ENCODE measurements at regions not wholly inside any gene's neighbourhood (a gene's known extent, or its start where the extent isn't known, plus 50 kb on each side); places are given as distances from the start of the nearest gene placed in this dataset.

DNA sequence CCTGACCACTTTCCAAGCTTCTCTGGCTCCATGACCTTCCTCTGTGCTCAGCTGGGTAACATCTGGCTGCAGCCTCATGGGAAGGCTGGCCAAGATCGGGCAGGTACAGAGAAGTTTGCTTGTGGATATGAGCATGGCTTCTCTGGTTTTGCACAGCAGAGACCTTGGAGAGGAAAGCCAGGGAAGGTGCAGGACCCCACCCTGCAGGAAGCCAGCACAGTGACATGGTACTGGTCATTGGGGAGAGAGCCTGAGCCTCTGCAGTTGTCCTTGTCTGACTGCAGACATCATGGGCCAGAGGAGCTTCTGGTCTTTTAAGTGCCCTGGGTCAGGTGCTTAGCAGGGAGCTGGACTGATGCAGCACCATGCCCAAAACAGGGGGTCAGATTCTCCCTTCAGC is 70.6 kb upstream of the LEP start:
- BruUV-seq (replicated peaks), result no TSS peak
- no peak overlapping the region for H3K9ac ChIP-seq (ENCODE audit: insufficient read depth, low read depth, low read length)
- DNase-seq (ENCODE audit: low spot score) (no peak), ATAC-seq (no peak), FAIRE-seq (no peak)
- WGBS (ENCODE audit: low lambda C conversion rate), result 0% methylated on average over 1 of the region's 1 CpG
- CTCF ChIA-PET (ENCODE audit: low intra/inter-chr PET ratio, low total read pairs), result no interaction called here
- H3K4me2 ChIP-seq (ENCODE audit: low read depth, low read length), result no peak overlapping the region
- H3K4me1 ChIP-seq (ENCODE audit: insufficient read depth, low read length), result no peaks in the 10 kb centered on the region
- in situ Hi-C loops (cut with HindIII; ENCODE audit: extremely low pct_ligation_motif_present, low pct_unique_long_range_greater_than_20kb), result no loop called here
- no peak overlapping the region for H2AFZ ChIP-seq (ENCODE audit: low read length)
- intact Hi-C loops (cut with micrococcal nuclease; ENCODE audit: unreplicated experiment), result no loop called here
- TF ChIP-seq JUNB (CRISPR knock-in tag; IDR thresholded peaks at IDR 0.05; ENCODE audit: borderline replicate concordance) (no peak), DMAP1 (CRISPR knock-in tag; IDR thresholded peaks at IDR 0.05) (no peak), GTF3A (CRISPR knock-in tag; conservative IDR thresholded peaks at IDR 0.05) (no peak), KAT8 (CRISPR knock-in tag; IDR thresholded peaks at IDR 0.05) (no peak), ZNF678 (CRISPR knock-in tag; IDR thresholded peaks at IDR 0.05) (no peak), WIZ (CRISPR knock-in tag; IDR thresholded peaks at IDR 0.05) (no peak), PHF21A (CRISPR knock-in tag; IDR thresholded peaks at IDR 0.05) (no peak), ZNF546 (CRISPR knock-in tag; conservative IDR thresholded peaks at IDR 0.05) (no peak), BRD4 (CRISPR knock-in tag; IDR thresholded peaks at IDR 0.05) (no peak)
- H3K27me3 ChIP-seq (ENCODE audit: control insufficient read depth in 1 of 2, insufficient read depth in 2 of 2, low read length in 2 of 2), result peaks cover 8 to 75% of the 10 kb centered on the region in 2 experiments
- H3K36me3 ChIP-seq (replicated peaks in 1 of 2; ENCODE audit: control insufficient read depth in 1 of 2, insufficient read depth in 2 of 2, low read length in 2 of 2), result no peaks in the 10 kb centered on the region
- H3K9me3 ChIP-seq (ENCODE audit: low read length), result no peaks in the 10 kb centered on the region
- H3K79me2 ChIP-seq (ENCODE audit: insufficient read depth, low read length), result no peaks in the 10 kb centered on the region
- H3K4me3 ChIP-seq (replicated peaks in 1 of 3; ENCODE audit: insufficient read depth in 1 of 3, low read depth in 2 of 3, low read length in 3 of 3), result no peak overlapping the region
- POLR2A ChIA-PET, result no interaction called here
- no peaks in the 10 kb centered on the region for H4K20me1 ChIP-seq (ENCODE audit: insufficient read depth, low read length)
- H3K27ac ChIP-seq (ENCODE audit: extremely low read length, insufficient read depth, low read length), result no peak overlapping the region

DNA sequence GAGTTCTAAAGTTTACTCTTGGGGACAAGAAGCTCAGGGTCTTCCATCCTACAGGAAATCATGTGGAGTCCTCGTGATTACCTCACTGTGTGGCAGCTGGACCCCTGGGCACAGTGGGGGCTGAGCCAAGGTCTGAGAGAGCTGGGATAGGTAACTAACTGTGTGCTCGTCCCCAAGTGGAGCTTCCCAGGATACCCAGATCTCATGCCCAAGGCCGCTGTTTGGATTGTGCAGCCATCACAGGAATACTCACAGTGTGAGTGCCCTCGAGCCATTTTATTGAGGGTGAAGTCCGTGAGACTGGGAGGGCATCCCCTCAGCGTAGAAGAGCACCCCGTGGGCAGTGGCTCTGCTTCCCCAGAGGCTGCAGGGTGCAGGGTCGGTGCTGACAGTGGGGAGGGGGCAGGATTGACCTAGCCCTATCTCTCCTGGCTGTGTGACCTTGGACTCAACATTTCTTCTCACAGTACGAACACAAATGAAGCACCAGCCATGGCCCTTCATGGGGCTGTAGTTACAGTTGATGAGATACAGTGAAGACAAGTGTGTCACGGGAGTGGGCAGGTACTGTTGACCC is 69.6 kb upstream of the LEP start:
- in situ Hi-C loops (cut with HindIII; ENCODE audit: extremely low pct_ligation_motif_present, low pct_unique_long_range_greater_than_20kb) (no loop called here), intact Hi-C loops (cut with micrococcal nuclease; ENCODE audit: unreplicated experiment) (no loop called here)
- Histone ChIP-seq H3K27ac (ENCODE audit: extremely low read length, insufficient read depth, low read length) (no peak overlapping the region), H3K4me2 (ENCODE audit: low read depth, low read length) (no peak overlapping the region), H2AFZ (ENCODE audit: low read length) (no peak overlapping the region), H3K4me3 (replicated peaks in 1 of 3; ENCODE audit: insufficient read depth in 1 of 3, low read depth in 2 of 3, low read length in 3 of 3) (no peak overlapping the region), H3K79me2 (ENCODE audit: insufficient read depth, low read length) (no peaks in the 10 kb centered on the region), H3K4me1 (ENCODE audit: insufficient read depth, low read length) (no peaks in the 10 kb centered on the region), H3K36me3 (replicated peaks in 1 of 2; ENCODE audit: control insufficient read depth in 1 of 2, insufficient read depth in 2 of 2, low read length in 2 of 2) (no peaks in the 10 kb centered on the region), H3K9me3 (ENCODE audit: low read length) (no peaks in the 10 kb centered on the region), H3K27me3 (ENCODE audit: control insufficient read depth in 1 of 2, insufficient read depth in 2 of 2, low read length in 2 of 2) (peaks cover 6 to 67% of the 10 kb centered on the region in 2 experiments), H4K20me1 (ENCODE audit: insufficient read depth, low read length) (no peaks in the 10 kb centered on the region), H3K9ac (ENCODE audit: insufficient read depth, low read depth, low read length) (no peak overlapping the region)
- FAIRE-seq (no peak), DNase-seq (ENCODE audit: low spot score) (no peak), ATAC-seq (no peak)
- POLR2A ChIA-PET, result no interaction called here
- CTCF ChIA-PET (ENCODE audit: low intra/inter-chr PET ratio, low total read pairs), result no interaction called here
- no TSS peak for BruUV-seq (replicated peaks)
- 0% methylated on average over 4 of the region's 10 CpGs for WGBS (ENCODE audit: low lambda C conversion rate)
- TF ChIP-seq, protein P1, sequence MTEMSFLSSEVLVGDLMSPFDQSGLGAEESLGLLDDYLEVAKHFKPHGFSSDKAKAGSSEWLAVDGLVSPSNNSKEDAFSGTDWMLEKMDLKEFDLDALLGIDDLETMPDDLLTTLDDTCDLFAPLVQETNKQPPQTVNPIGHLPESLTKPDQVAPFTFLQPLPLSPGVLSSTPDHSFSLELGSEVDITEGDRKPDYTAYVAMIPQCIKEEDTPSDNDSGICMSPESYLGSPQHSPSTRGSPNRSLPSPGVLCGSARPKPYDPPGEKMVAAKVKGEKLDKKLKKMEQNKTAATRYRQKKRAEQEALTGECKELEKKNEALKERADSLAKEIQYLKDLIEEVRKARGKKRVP (CRISPR knock-in tag; IDR thresholded peaks at IDR 0.05), result no peak
- TF ChIP-seq, protein P2, sequence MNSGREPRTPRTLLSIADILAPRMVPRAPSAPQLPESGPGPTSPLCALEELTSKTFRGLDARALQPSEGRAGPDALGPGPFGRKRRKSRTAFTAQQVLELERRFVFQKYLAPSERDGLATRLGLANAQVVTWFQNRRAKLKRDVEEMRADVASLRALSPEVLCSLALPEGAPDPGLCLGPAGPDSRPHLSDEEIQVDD (CRISPR knock-in tag; IDR thresholded peaks at IDR 0.05; ENCODE audit: borderline replicate concordance), result no peak
- TF ChIP-seq ZNF234 (CRISPR knock-in tag; conservative IDR thresholded peaks at IDR 0.05), result no peak
- no peak for TF ChIP-seq NR2F1 (CRISPR knock-in tag; IDR thresholded peaks at IDR 0.05)
- TF ChIP-seq, protein P3, sequence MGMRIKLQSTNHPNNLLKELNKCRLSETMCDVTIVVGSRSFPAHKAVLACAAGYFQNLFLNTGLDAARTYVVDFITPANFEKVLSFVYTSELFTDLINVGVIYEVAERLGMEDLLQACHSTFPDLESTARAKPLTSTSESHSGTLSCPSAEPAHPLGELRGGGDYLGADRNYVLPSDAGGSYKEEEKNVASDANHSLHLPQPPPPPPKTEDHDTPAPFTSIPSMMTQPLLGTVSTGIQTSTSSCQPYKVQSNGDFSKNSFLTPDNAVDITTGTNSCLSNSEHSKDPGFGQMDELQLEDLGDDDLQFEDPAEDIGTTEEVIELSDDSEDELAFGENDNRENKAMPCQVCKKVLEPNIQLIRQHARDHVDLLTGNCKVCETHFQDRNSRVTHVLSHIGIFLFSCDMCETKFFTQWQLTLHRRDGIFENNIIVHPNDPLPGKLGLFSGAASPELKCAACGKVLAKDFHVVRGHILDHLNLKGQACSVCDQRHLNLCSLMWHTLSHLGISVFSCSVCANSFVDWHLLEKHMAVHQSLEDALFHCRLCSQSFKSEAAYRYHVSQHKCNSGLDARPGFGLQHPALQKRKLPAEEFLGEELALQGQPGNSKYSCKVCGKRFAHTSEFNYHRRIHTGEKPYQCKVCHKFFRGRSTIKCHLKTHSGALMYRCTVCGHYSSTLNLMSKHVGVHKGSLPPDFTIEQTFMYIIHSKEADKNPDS (CRISPR knock-in tag; IDR thresholded peaks at IDR 0.05), result no peak
- no peak for TF ChIP-seq SIX1 (CRISPR knock-in tag; IDR thresholded peaks at IDR 0.05; ENCODE audit: borderline replicate concordance)
- no peak for TF ChIP-seq TEAD3 (CRISPR knock-in tag; optimal IDR thresholded peaks at IDR 0.05; ENCODE audit: borderline replicate concordance)
- no peak for TF ChIP-seq PHF8 (CRISPR knock-in tag; IDR thresholded peaks at IDR 0.05)
- no peak for TF ChIP-seq PRMT3 (CRISPR knock-in tag; IDR thresholded peaks at IDR 0.05; ENCODE audit: borderline replicate concordance, low read depth)
